ENCODE measurements at regions not wholly inside any gene's neighbourhood (a gene's known extent, or its start where the extent isn't known, plus 50 kb on each side); places are given as distances from the start of the nearest gene placed in this dataset.

- TF ChIP-seq POLR2A (IDR thresholded peaks at IDR 0.05; ENCODE audit: low read length) (no peak), GATA1 (IDR thresholded peaks at IDR 0.05; ENCODE audit: low read depth, low read length) (no peak)
Measured at GRCh38 chr16:22751685-22752084, 62.3 kb upstream of the HS3ST2 start.
